G401.6 (cell line): ENCODE measurements at regions not wholly inside any gene's neighbourhood (a gene's known extent, or its start where the extent isn't known, plus 50 kb on each side); places are given as distances from the start of the nearest gene placed in this dataset.

ENCODE experiments used
- FAIRE-seq: peaks from 2 replicates; lab custom pipeline; 2012; peaks lifted over from hg19 to GRCh38; lab: Jason Lieb, UNC

DNA sequence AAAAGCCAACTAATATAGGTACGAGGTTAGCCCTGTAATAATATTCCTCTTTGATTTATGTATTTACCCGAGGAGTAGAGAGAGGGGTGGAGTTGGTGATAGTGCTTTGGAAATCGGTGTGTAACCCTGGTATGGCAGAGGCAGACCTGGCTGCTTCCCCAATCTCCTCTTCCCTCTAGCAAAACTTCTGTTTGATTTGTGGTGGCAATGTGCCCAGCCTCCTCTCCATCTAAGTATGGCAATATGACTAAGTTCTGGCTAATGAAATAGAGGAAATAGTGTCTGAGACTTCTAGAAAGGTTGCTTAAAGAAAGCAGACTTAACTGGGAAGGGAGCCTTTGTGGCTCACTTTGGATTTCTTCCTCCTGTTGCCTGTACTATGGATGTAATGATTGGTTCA, 491.1 kb downstream of the ENC1 start:
- FAIRE-seq: no peak

DNA sequence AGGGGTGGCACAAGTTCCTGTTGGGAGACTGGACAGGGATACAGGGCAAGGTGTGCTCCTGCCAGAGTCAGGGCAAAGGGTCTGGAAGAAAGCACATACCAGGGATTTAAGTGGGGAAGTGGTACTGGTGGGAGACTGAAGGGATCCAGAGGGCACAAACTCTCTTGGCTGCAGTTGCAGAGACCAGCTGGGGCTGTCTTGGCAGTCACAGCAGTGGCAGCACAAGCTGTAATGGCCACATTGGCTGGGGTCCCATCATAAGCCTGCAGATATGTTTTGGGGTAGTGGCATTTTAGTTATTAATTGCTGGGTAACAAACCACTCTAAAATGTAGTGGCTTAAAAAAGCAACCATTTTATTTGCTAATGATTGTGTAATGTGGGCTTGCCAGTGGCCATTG, 492.2 kb downstream of the ENC1 start:
- FAIRE-seq: no peak

- FAIRE-seq: no peak
These were observed 493.7 kb downstream of the ENC1 start for GRCh38 chr5:74146796-74147195.

DNA sequence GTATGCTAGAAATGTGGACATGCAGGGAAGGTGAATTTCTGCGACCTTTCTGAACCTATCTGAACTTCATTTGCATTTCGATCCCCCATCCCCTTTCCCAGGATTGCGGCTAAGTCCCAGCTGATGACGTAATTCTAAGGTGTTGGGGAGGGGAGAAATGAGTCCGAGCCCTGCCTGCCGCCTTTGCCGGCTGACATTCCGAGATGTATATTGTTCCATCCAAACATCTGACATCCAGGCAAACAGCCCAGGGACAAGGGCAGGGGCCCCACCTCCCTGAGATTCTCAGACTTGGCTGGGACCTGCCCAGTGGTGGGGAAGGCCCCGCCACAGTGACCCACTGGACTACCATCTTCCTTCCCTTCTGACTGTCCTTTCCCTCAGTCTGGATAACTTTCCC, 494.6 kb downstream of the ENC1 start:
- no peak for FAIRE-seq

DNA sequence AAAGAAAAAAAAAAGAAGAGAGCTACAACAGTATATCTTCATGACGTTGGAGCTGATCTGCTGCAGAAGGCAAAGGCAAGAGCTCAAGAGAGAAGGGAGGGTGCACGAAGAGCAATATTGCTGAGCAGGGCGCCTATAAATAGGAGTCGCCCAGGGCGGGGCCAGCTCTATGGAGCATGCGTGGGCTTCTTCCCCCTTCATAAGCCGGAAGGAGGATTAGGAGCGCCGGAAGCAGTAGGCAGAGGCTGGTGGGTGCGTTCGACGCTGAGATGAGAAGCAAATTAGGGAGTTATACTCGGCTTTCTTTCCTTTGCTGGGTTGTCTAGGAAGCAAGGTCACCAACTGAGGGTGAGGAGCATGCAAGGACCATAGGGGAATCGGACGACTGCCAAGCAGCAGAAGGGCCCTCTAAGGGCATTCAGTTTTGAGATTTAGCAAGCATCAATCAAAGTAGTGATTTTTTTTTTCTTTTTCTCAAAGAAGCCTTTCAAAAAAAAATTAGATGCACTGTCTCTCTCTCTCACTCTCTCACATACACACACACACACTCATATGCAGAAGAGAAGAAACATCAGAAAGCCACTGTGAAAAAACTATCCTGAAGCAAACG, 496.7 kb downstream of the ENC1 start:
- FAIRE-seq: no peak

GRCh38 chr5:74143151-74143550, 497.4 kb downstream of the ENC1 start:
- no peak for FAIRE-seq

GRCh38 chr5:74141053-74141452, 499.5 kb downstream of the ENC1 start:
- no peak for FAIRE-seq

- no peak for FAIRE-seq
These were observed 500.1 kb downstream of the ENC1 start for GRCh38 chr5:74140409-74140808.

GRCh38 chr5:74139589-74139988, 500.9 kb downstream of the ENC1 start:
- no peak for FAIRE-seq

- FAIRE-seq: no peak
These were observed 501.8 kb downstream of the ENC1 start for GRCh38 chr5:74138721-74139120.

- no peak for FAIRE-seq
These were observed 504.2 kb downstream of the ENC1 start for GRCh38 chr5:74136276-74136825.

GRCh38 chr5:74135033-74135432, 505.5 kb downstream of the ENC1 start:
- FAIRE-seq: no peak

DNA sequence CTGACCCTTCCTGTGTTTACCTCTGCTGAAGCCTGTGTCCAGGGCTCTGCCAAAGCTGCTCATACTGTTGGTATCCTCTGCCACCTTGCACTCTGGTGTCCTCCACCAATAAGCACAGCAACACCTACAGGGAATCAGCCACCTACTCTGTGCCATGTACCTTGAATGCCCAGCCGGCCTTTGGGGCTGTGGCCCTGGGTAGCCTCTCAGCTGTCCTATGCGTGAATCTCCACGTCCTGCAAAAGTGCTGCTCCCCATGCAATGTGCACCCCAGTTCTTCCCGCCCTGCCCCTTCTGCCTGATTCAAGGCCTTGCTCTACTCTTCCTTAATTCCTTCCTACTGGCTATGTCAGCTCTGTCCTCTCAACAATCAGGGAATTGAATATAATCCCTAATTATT, 506.5 kb downstream of the ARHGEF28 start:
- FAIRE-seq: no peak

DNA sequence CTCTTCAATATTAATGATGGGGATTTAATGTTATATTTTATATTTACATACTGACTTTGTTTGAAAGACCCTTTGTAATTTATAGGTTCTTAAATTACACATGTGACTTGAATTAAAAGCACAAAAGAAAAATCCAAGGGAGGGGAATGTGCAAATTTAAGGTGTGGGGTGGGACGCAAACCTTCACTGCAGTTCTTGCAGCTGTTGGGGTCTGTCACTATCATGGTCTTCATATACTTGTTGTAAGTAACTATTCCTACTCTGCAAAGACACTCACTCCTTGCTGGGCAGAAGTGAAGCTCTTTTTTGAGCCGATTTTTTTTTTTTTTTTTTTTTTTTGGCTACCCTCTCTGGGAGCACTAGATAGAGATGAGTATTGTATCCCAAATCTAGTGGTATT, 505.3 kb downstream of the ARHGEF28 start:
- FAIRE-seq: no peak

DNA sequence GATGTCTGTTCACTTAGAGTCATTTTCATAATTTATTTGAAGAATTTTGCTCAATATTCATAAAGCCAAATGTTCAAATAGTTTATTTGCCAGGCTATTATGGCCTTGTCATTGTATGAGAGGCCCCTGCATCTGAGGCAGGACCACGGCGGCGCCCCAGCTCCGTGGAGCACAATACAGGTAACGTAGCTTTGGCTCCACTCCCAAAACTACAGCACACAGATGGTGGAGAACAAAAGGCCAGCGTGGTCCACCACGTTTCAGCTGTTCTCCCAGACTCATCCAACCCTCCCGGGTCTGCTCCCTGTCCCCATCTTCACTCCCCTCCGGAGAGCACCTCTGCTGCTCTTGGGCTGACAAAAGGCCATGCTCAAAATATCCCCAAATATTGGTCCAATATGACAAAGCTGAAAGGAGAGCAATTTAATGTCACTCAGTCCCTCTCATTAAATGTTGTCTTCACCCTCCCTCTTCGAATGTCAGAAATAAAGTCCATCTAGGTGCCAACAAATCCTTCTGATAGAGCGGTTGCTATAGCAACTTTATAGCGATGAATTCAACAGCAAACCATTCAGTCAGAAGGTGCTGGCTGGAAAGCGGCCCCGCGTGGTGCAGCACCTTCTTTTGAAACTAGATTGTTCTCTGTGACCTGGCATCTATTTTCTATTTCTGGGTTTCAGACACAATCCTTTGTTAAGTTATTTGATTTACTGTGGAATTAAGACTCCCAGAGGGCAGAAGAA, 504.3 kb downstream of the ARHGEF28 start:
- no peak for FAIRE-seq

DNA sequence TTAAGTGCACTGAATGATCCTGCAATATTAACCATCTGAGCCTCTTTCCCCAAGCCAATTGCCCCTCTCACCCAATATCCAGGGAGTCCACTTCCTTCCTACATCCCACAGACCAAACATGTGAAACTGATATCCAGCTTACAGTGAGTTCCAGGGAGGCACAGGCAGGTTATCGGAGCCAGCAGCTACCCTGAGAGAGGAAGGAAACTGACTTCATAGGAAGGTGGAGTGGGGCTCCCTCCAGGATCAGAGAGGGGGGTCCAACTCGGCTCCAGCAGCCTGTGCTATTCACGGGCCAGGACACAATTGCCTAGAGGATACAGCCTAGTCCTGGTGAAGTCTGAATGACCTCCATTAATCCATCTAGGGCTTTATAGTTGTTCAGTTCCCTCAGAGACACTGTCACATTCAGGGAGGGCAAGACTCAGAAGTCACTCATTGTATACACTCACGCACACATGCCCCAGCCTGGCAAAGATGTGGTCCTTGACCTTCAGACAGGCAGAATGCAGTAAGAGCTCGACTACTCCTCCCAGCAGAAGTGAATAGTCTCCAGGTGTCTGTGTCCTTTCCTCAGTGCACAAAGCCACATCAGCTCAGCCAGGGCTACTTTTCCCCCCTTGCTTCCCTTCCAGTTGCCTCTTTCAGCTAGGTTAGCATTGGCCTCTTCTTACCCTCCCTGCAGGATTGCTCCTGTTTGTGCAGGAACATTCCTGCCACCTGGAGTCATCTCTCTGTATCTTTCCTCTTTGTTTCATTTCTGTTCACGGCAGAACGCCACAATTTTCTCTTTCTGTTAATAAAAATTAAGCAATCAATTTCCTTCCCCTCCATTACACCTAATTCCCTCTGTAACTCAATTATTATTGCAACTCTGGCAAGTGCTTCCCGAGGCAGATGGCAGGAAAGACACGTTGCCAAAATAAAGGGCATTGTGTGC, 501.7 kb downstream of the ARHGEF28 start:
- FAIRE-seq: no peak

GRCh38 chr5:74126294-74126693, 500.3 kb downstream of the ARHGEF28 start:
- no peak for FAIRE-seq

- FAIRE-seq: no peak
These were observed 498.8 kb downstream of the ARHGEF28 start for GRCh38 chr5:74124826-74125225.

DNA sequence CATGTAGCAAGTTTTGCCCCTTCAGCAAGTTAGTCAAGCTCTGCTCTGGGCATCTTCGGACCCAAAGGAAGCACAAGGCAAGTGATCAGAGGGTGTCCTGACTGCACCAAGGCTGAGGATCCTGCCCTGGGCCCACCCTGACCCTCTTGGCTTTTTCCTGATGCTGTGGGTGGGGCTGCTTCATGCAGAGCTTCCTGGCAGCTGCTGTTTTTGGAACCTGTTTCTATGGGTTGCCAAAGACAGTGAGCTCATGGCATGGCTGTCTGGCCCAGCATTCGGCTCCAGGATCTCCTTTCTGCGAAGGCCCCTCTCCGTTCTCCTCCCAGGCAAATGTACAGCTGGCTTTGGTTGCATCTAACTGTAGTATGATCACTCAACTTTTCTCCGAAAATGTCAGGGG, 497.9 kb downstream of the ARHGEF28 start:
- FAIRE-seq: no peak

- FAIRE-seq: no peak
These were observed 497.1 kb downstream of the ARHGEF28 start for GRCh38 chr5:74122979-74123590.

- FAIRE-seq: no peak
These were observed 496.2 kb downstream of the ARHGEF28 start for GRCh38 chr5:74122175-74122574.

DNA sequence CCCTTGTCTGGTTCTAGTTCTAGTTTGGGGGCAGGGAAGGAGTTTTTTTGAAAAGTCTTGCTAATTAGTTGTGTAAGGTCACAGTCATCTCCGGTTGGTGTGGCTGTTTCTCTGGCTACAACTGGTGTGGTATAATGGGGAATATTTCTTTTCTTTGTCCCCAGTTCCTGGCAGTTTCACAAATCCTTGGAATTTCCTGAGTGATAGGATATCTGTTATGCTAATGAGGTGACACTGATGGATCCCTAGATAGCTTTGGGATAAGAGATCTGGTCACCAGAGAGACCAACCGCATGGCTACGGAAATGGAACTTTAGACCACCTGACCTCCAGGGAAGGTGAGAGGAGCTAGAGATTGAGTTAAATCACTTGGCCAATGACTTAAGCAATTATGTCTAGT, 494.6 kb downstream of the ARHGEF28 start:
- FAIRE-seq: no peak
